Mesothelial cell of epicardium (in vitro differentiated cells): ENCODE measurements at regions not wholly inside any gene's neighbourhood (a gene's known extent, or its start where the extent isn't known, plus 50 kb on each side); places are given as distances from the start of the nearest gene placed in this dataset.
"Not testable (repeated sequence)": the region's sequence is repeated elsewhere in the genome, so short reads cannot be mapped to it uniquely, and the experiment has no call there.

ENCODE experiments used
- DNase-seq, 2 experiments: peaks; one replicate each; pipeline ENCODE4 v3.0.0; 2021; ENCODE audit warnings: low spot score in 2 of 2; ENCODE audit not compliant: unreplicated experiment in 2 of 2
- H3K27ac Mint-ChIP-seq: 2 replicates; pipeline ENCODE4 v1.8.0; 2021; ENCODE audit warnings: mixed read lengths
- H3K27me3 Mint-ChIP-seq: 2 replicates; pipeline ENCODE4 v1.8.0; 2021; ENCODE audit warnings: low read depth, mixed read lengths
- H3K36me3 Mint-ChIP-seq: 2 replicates; pipeline ENCODE4 v1.8.0; 2021; ENCODE audit warnings: mixed read lengths
- H3K4me1 Mint-ChIP-seq: 2 replicates; pipeline ENCODE4 v1.8.0; 2021; ENCODE audit warnings: mixed read lengths
- H3K4me3 Mint-ChIP-seq: 2 replicates; pipeline ENCODE4 v1.8.0; 2021; ENCODE audit warnings: mild to moderate bottlenecking, moderate library complexity, mixed read lengths
- H3K9me3 Mint-ChIP-seq: 2 replicates; pipeline ENCODE4 v1.8.0; 2021; ENCODE audit warnings: mixed read lengths
- TF ChIP-seq, protein P1 (sequence below): fragments of 200-600 bp; sonication (generic); IDR thresholded peaks from one replicate; pipeline ENCODE4 v1.5.0; 2021; ENCODE audit warnings: antibody characterized with exemption; ENCODE audit not compliant: unreplicated experiment

DNA sequence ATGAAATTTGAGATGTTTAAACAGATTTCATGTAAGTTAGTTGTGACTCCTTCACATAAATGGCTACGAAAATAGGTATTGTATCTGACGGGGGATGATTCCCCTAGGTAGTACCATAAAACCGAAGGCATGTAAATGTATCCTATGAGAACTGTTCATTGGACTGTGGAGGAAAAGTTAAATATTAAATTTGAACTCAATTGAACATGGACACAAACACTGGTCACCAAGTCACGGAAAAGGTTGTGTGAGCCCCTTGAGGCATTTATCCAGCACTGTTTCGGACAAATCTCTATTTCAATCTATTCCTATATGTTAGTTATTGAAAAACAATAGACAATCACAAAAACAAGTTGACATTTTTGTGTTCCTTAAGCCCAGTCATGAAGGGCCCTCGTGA is 1014.3 kb upstream of the NOVA1 start:
- Mint-ChIP-seq H3K27ac (no peak overlapping the region), H3K4me1 (no peaks in the 10 kb centered on the region), H3K27me3 (no peaks in the 10 kb centered on the region), H3K36me3 (no peaks in the 10 kb centered on the region), H3K4me3 (no peak overlapping the region), H3K9me3 (peaks cover 3% of the 10 kb centered on the region)
- TF ChIP-seq, protein P1, sequence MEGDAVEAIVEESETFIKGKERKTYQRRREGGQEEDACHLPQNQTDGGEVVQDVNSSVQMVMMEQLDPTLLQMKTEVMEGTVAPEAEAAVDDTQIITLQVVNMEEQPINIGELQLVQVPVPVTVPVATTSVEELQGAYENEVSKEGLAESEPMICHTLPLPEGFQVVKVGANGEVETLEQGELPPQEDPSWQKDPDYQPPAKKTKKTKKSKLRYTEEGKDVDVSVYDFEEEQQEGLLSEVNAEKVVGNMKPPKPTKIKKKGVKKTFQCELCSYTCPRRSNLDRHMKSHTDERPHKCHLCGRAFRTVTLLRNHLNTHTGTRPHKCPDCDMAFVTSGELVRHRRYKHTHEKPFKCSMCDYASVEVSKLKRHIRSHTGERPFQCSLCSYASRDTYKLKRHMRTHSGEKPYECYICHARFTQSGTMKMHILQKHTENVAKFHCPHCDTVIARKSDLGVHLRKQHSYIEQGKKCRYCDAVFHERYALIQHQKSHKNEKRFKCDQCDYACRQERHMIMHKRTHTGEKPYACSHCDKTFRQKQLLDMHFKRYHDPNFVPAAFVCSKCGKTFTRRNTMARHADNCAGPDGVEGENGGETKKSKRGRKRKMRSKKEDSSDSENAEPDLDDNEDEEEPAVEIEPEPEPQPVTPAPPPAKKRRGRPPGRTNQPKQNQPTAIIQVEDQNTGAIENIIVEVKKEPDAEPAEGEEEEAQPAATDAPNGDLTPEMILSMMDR: no peak
- DNase-seq: no peak

DNA sequence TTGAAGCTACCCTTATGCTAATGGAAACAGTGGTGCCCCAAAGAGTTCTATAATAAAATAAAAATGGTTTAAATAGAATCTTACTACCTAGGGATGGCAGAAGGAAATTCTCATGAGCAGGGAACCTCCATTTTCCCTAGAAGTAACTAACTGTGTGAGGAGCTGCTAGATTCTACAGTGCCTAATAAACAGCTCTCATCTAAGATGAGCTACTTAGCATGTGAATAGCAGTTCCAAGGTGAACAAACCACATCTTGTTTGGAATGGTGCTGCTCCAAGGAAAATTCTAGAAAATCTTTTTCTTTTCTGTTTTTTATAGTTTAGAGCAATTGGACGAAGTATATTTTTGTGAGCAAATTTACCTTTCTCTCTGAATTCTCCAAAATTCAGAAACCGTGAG is 1015.3 kb upstream of the NOVA1 start:
- H3K27ac Mint-ChIP-seq: no peak overlapping the region
- H3K4me1 Mint-ChIP-seq: no peaks in the 10 kb centered on the region
- TF ChIP-seq, protein P1: no peak
- no peak for DNase-seq
- no peaks in the 10 kb centered on the region for H3K36me3 Mint-ChIP-seq
- H3K9me3 Mint-ChIP-seq: no peaks in the 10 kb centered on the region
- no peaks in the 10 kb centered on the region for H3K27me3 Mint-ChIP-seq
- H3K4me3 Mint-ChIP-seq: no peak overlapping the region

DNA sequence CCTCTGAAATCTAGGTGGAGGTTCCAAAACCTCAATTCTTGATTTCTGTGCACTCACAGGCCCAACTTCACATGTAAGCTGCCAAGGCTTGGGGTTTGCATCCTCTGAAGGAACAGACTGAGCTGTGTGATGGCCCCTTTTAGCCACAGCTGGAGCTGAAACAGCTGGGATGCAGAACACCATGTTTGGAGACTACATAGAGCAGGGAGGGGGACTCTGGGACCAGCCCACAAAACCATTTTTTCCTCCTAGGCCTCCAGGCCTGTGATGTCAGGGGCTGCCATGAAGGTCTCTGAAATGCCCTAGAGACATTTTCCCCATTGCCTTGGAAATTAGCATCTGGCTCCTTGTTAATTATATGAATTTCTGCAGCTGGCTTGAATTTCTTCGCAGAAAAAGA is 1025.9 kb upstream of the NOVA1 start:
- Mint-ChIP-seq H3K36me3 (peaks cover 13% of the 10 kb centered on the region), H3K4me3 (no peak overlapping the region), H3K27me3 (no peaks in the 10 kb centered on the region), H3K9me3 (peaks cover 45% of the 10 kb centered on the region), H3K27ac (no peak overlapping the region), H3K4me1 (no peaks in the 10 kb centered on the region)
- TF ChIP-seq, protein P1: no peak
- DNase-seq: no peak

DNA sequence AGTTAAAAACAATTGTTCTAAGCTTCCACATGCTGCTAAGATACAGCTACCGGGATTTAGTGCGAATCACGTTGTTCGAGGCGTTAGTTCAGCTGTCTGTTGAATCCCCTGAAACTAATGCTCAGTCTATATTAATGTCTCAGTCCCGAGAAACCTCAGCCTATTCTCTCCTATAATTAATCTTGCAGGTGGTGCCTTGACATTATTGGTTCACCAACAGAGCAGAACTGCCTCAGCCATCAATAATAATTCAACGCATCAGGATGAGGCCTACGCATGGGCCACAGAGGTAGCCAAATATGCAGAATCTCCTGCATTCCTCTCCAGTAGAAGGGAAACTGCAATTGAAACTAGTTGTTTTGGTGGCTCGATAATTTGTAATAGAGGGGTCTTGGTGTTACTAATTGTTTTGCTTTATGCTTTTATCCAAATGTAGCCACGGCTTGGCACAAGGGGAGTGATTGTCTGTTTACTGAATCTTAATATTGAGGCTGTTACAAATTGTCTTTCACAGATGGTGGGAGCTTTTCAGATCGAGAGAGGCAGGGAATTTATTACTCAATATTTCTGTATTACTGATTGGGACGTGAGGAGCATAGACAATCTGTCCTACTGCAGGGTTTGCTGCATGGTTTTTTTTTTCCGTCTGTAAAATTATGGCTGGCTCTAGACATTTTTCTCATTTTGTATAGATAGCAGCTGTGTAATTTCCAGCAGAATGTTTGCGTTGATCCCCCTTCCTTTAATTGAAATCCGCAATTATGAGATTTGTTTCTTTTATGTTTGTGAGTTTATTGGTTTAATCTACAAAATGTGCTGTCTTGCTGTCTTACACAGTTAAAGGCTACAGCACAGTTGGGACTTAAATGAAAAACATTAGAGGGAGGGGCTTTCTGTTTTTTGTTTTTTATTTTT is 1036.5 kb upstream of the NOVA1 start:
- no peaks in the 10 kb centered on the region for H3K4me1 Mint-ChIP-seq
- no peaks in the 10 kb centered on the region for H3K36me3 Mint-ChIP-seq
- TF ChIP-seq, protein P1: no peak
- H3K4me3 Mint-ChIP-seq: no peak overlapping the region
- H3K27me3 Mint-ChIP-seq: no peaks in the 10 kb centered on the region
- peaks cover 5% of the 10 kb centered on the region for H3K9me3 Mint-ChIP-seq
- DNase-seq: no peak
- no peak overlapping the region for H3K27ac Mint-ChIP-seq

DNA sequence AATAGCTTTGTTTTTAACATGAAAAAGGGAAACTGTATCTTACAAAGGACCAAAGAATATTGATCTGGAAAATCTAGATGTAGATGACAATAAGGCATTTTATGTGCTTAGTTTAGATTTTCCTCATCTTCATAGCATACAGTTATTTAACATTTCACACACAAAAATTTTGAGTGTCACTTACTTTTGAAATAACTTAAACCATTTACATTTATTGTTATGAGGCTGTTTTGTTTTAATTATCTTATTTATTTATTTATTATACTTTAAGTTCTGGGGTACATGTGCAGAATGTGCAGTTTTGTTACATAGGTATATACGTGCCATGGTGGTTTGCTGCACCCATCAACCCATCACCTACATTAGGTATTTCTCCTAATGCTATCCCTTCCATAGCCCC is 1042.9 kb upstream of the NOVA1 start:
- not testable (repeated sequence) for H3K27ac Mint-ChIP-seq, H3K4me1 Mint-ChIP-seq, H3K36me3 Mint-ChIP-seq, H3K4me3 Mint-ChIP-seq, DNase-seq, H3K27me3 Mint-ChIP-seq
- H3K9me3 Mint-ChIP-seq: peaks cover 16% of the 10 kb centered on the region

DNA sequence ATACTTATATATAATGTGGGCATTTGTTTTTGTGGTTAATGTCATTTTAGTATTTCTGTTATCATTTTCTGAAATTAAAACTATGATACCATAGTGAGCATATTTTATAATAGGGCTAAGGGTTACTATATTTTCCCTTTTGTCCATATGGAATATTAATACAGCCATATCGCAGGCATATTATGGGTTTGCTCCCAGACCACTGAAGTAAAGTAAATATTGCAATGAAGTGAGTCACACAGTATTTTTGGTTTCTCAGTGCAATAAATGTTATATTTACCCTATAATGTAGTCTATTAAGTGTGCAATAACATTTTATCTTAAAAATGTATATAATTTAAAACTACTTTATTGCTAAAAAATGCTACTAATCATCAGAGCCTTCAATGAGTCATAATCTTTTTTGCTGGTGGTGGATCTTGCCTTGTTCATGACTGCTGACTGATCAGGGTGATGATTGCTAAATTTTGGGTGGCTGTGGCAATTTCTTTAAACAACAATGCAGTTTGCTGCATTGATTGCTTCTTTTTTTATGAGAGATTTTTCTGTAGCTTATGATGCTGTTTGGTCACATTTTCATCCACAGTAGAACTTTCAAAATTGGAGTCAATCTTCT is 1044.5 kb upstream of the NOVA1 start:
- Mint-ChIP-seq H3K4me1 (no peaks in the 10 kb centered on the region), H3K9me3 (peaks cover 16% of the 10 kb centered on the region), H3K36me3 (peaks cover 4% of the 10 kb centered on the region), H3K27me3 (no peaks in the 10 kb centered on the region), H3K27ac (no peak overlapping the region), H3K4me3 (no peak overlapping the region)
- TF ChIP-seq, protein P1: no peak
- no peak for DNase-seq
